ENCODE measurements at regions not wholly inside any gene's neighbourhood (a gene's known extent, or its start where the extent isn't known, plus 50 kb on each side); places are given as distances from the start of the nearest gene placed in this dataset.

GRCh38 chr11:82610671-82611070, 123.0 kb downstream of the FAM181B start:
- no peak for TF ChIP-seq POLR2A (IDR thresholded peaks at IDR 0.05)
- TF ChIP-seq POLR2AphosphoS5 (IDR thresholded peaks at IDR 0.05) = no peak
- no peak for TF ChIP-seq EP300 (IDR thresholded peaks at IDR 0.05)
- TF ChIP-seq CTCF (IDR thresholded peaks at IDR 0.05) = no peak
- Histone ChIP-seq H3K36me3 (no peaks in the 10 kb centered on the region), H3K27me3 (no peaks in the 10 kb centered on the region), H3K4me1 (no peaks in the 10 kb centered on the region), H3K27ac (no peak overlapping the region), H3K9me3 (no peaks in the 10 kb centered on the region), H3K4me3 (no peak overlapping the region)
- DNase-seq = no peak
- no peak for ATAC-seq (ENCODE audit: low FRiP score in 2 of 2)

- 96 to 97% methylated on average over 1 of the region's 1 CpG for WGBS, 2 donors
- DNase-seq = no peak
- H3K36me3 ChIP-seq = no peaks in the 10 kb centered on the region
- no peak overlapping the region for H3K4me3 ChIP-seq
- H3K27ac ChIP-seq = no peak overlapping the region
- ATAC-seq (ENCODE audit: low FRiP score in 2 of 2) = no peak
- no peaks in the 10 kb centered on the region for H3K9me3 ChIP-seq
- no peak for TF ChIP-seq POLR2A (IDR thresholded peaks at IDR 0.05)
- TF ChIP-seq POLR2AphosphoS5 (IDR thresholded peaks at IDR 0.05) = no peak
- TF ChIP-seq EP300 (IDR thresholded peaks at IDR 0.05) = no peak
- no peak for TF ChIP-seq CTCF (IDR thresholded peaks at IDR 0.05)
- H3K4me1 ChIP-seq = no peaks in the 10 kb centered on the region
- no peaks in the 10 kb centered on the region for H3K27me3 ChIP-seq
Measured at GRCh38 chr11:82606738-82607137, 126.9 kb downstream of the FAM181B start.

DNA sequence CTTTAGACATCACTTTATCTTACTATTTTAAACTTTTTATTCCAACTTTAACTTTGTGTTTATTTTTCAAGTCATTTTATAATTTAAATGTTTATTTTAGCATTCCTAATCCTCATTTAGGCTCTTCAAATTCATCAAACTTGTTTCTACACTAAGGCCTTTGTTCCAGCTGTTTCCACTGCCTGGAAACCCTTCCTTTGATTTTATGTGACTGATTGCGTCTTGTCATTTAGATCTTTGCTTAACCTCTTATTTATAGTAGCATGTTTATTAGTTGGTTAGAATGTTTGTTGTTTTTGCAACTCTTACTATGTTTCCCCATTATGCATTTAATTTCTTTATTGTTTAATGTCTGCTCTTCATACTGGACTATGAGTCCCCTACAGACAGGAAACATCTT, 132.0 kb downstream of the FAM181B start:
- WGBS, 2 donors = 44 to 59% methylated on average over 1 of the region's 1 CpG
- H3K27ac ChIP-seq = no peak overlapping the region
- no peak overlapping the region for H3K4me3 ChIP-seq
- no peaks in the 10 kb centered on the region for H3K4me1 ChIP-seq
- ATAC-seq (ENCODE audit: low FRiP score in 2 of 2) (no peak), DNase-seq (no peak)
- no peaks in the 10 kb centered on the region for H3K27me3 ChIP-seq
- TF ChIP-seq CTCF (IDR thresholded peaks at IDR 0.05) (no peak), EP300 (IDR thresholded peaks at IDR 0.05) (no peak), POLR2A (IDR thresholded peaks at IDR 0.05) (no peak), POLR2AphosphoS5 (IDR thresholded peaks at IDR 0.05) (no peak)
- no peaks in the 10 kb centered on the region for H3K36me3 ChIP-seq
- H3K9me3 ChIP-seq = no peaks in the 10 kb centered on the region

DNA sequence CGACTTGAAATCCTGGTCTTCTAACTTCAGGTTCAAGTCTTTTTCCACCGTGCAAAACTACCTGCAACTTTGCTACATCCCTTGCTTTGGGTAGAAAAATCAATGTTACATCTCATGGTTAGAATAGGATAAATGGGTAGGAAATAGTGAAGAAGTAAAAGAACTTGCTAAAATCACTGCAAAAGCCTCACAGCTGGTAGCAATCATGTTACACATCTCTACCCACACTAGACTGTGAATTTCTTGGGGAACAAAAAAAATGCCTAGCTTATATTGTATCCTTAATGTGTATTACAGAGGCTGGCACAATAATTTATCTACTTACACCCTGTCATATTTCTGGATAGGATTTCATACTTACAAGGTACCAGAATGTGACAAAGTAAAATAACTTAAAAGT, 133.8 kb downstream of the FAM181B start:
- WGBS, 2 donors = 78 to 86% methylated on average over 2 of the region's 2 CpGs

More for the DNA sequence above, 133.8 kb downstream of the FAM181B start:
- no peaks in the 10 kb centered on the region for H3K27me3 ChIP-seq
- H3K4me3 ChIP-seq = no peak overlapping the region
- H3K9me3 ChIP-seq = no peaks in the 10 kb centered on the region
- no peak overlapping the region for H3K27ac ChIP-seq
- no peak for ATAC-seq (ENCODE audit: low FRiP score in 2 of 2)
- H3K4me1 ChIP-seq = no peaks in the 10 kb centered on the region
- DNase-seq = no peak
- no peaks in the 10 kb centered on the region for H3K36me3 ChIP-seq
- TF ChIP-seq POLR2A (IDR thresholded peaks at IDR 0.05) (no peak), EP300 (IDR thresholded peaks at IDR 0.05) (no peak), POLR2AphosphoS5 (IDR thresholded peaks at IDR 0.05) (no peak), CTCF (IDR thresholded peaks at IDR 0.05) (no peak)
